NCI-H1694 (cell line): ENCODE measurements at regions not wholly inside any gene's neighbourhood (a gene's known extent, or its start where the extent isn't known, plus 50 kb on each side); places are given as distances from the start of the nearest gene placed in this dataset.
A peak's percentile ranks its signal among the peaks of the same experiment; 100 is the strongest.

Experiments
- DNase-seq: peaks from one replicate; lab custom pipeline; 2025; lab: John Stamatoyannopoulos, UW

GRCh38 chr11:42595876-42596275, 715.9 kb upstream of the API5 start:
- DNase-seq = no peak

- DNase-seq = no peak
Measured at GRCh38 chr11:42596576-42597145, 715.1 kb upstream of the API5 start.

- DNase-seq = no peak
Measured at GRCh38 chr11:42598341-42598740, 713.5 kb upstream of the API5 start.

- no peak for DNase-seq
Measured at GRCh38 chr11:42620796-42621195, 691.0 kb upstream of the API5 start.

GRCh38 chr11:42625757-42626665, 685.8 kb upstream of the API5 start:
- DNase-seq = no peak

- peak; percentile 10 for DNase-seq
Measured at GRCh38 chr11:42631220-42631843, 680.5 kb upstream of the API5 start.

GRCh38 chr11:42646959-42647358, 664.8 kb upstream of the API5 start:
- no peak for DNase-seq

GRCh38 chr11:42647993-42648392, 663.8 kb upstream of the API5 start:
- no peak for DNase-seq

- no peak for DNase-seq
Measured at GRCh38 chr11:42651621-42652020, 660.2 kb upstream of the API5 start.

- DNase-seq = no peak
Measured at GRCh38 chr11:42657169-42657568, 654.6 kb upstream of the API5 start.

- DNase-seq = no peak
Measured at GRCh38 chr11:42661942-42662341, 649.9 kb upstream of the API5 start.

- no peak for DNase-seq
Measured at GRCh38 chr11:42669248-42669976, 642.4 kb upstream of the API5 start.

- DNase-seq = no peak
Measured at GRCh38 chr11:42674436-42674835, 637.4 kb upstream of the API5 start.

- no peak for DNase-seq
Measured at GRCh38 chr11:42707541-42707940, 604.3 kb upstream of the API5 start.

- no peak for DNase-seq
Measured at GRCh38 chr11:42709216-42709615, 602.6 kb upstream of the API5 start.

- DNase-seq = no peak
Measured at GRCh38 chr11:42713279-42713678, 598.5 kb upstream of the API5 start.

GRCh38 chr11:42713753-42714152, 598.0 kb upstream of the API5 start:
- DNase-seq = no peak

GRCh38 chr11:42720716-42721563, 590.9 kb upstream of the API5 start:
- DNase-seq = no peak

- no peak for DNase-seq
Measured at GRCh38 chr11:42727879-42728278, 583.9 kb upstream of the API5 start.

- no peak for DNase-seq
Measured at GRCh38 chr11:42762348-42762747, 549.4 kb upstream of the API5 start.

- DNase-seq = no peak
Measured at GRCh38 chr11:42764936-42765335, 546.9 kb upstream of the API5 start.

- no peak for DNase-seq
Measured at GRCh38 chr11:42768576-42768975, 543.2 kb upstream of the API5 start.
